Panc1 (cell line): ENCODE measurements at regions not wholly inside any gene's neighbourhood (a gene's known extent, or its start where the extent isn't known, plus 50 kb on each side); places are given as distances from the start of the nearest gene placed in this dataset.

Experiments used
- ATAC-seq: fragments of 200-7000 bp; cut with Tn5 transposase; 2 replicates; pipeline ENCODE4 v1.9.1; 2020; ENCODE audit warnings: mild to moderate bottlenecking, moderate library complexity
- BruUV-seq: library from RNA; stranded (reverse); fragments of 400-500 nt; replicated peaks from 2 replicates; lab custom pipeline; 2021; lab: Mats Ljungman, UMichigan
- CTCF ChIA-PET: fragments of 300-600 bp; sonication (Branson Sonifier 250); formaldehyde crosslinking; loops from one replicate; lab custom pipeline; 2022; ENCODE audit warnings: antibody characterized with exemption; lab: Charles Lee
- POLR2A ChIA-PET: fragments of 300-600 bp; sonication (Branson Sonifier 250); formaldehyde crosslinking; loops from one replicate; lab custom pipeline; 2022; ENCODE audit warnings: antibody characterized with exemption; lab: Charles Lee
- DNase-seq: peaks from one replicate; pipeline ENCODE4 v3.0.0-alpha.2; 2010; ENCODE audit warnings: low read depth, low spot score
- H3K27ac ChIP-seq: 2 replicates; pipeline ENCODE4 v1.5.1; 2011; ENCODE audit warnings: mild to moderate bottlenecking, low read length, inconsistent platforms
- H3K27me3 ChIP-seq: fragments of 200-500 bp; sonication (Bioruptor generic); 2 replicates; pipeline ENCODE4 v1.6.0; 2014; ENCODE audit warnings: low read length, inconsistent platforms; ENCODE audit not compliant: control insufficient read depth, insufficient read depth
- H3K36me3 ChIP-seq: fragments of 200-500 bp; sonication (Bioruptor generic); 2 replicates; pipeline ENCODE4 v1.5.1; 2014; ENCODE audit warnings: inconsistent platforms, mild to moderate bottlenecking, low read length, moderate library complexity; ENCODE audit not compliant: control insufficient read depth, insufficient read depth
- H3K4me1 ChIP-seq: 2 replicates; pipeline ENCODE4 v1.5.1; 2011; ENCODE audit warnings: inconsistent platforms, mild to moderate bottlenecking, low read length, moderate library complexity; ENCODE audit not compliant: control insufficient read depth, insufficient read depth
- H3K4me3 ChIP-seq, 2 experiments: 2 replicates each; pipeline ENCODE4 v1.5.1; 2011 to 2012; ENCODE audit warnings: low read depth in 2 of 2, low read length in 2 of 2, mild to moderate bottlenecking in 2 of 2, inconsistent platforms in 1 of 2, moderate library complexity in 1 of 2
- H3K9me3 ChIP-seq: fragments of 200-500 bp; sonication (Bioruptor generic); 2 replicates; pipeline ENCODE4 v1.5.1; 2014; ENCODE audit warnings: low read depth, mild to moderate bottlenecking, inconsistent platforms, low read length, moderate library complexity; ENCODE audit not compliant: control insufficient read depth, insufficient read depth
- CTCF ChIP-seq: fragments of 450-650 bp; IDR thresholded peaks from 2 replicates; pipeline ENCODE4 v1.5.1; 2017; ENCODE audit warnings: mild to moderate bottlenecking
- POLR2AphosphoS5 ChIP-seq: IDR thresholded peaks from 2 replicates; pipeline ENCODE4 v1.6.1; 2012; ENCODE audit warnings: mild to moderate bottlenecking, low read depth, low read length, moderate library complexity
- SIN3A ChIP-seq: IDR thresholded peaks from 2 replicates; pipeline ENCODE4 v1.6.1; 2012; ENCODE audit warnings: low read depth, mild to moderate bottlenecking, low read length, moderate library complexity, borderline replicate concordance; ENCODE audit not compliant: insufficient read depth
- TCF7L2 ChIP-seq: IDR thresholded peaks from 2 replicates; pipeline ENCODE4 v1.6.1; 2011; ENCODE audit warnings: mild to moderate bottlenecking, low read depth, low read length, inconsistent platforms
- in situ Hi-C: cut with HindIII; loops from 2 replicates; pipeline ENCODE4 v1.10.0; 2016; ENCODE audit warnings: low sequenced_read_pairs, low pct_unique_long_range_greater_than_20kb
- intact Hi-C: fragments of 100-400 bp; cut with micrococcal nuclease; formaldehyde crosslinking; loops from one replicate; pipeline ENCODE4 v1.10.0; 2022; ENCODE audit not compliant: unreplicated experiment
- TF ChIP-seq, protein P1 (sequence below), 2 experiments: IDR thresholded peaks; 2 replicates each; pipeline ENCODE4 v1.6.1; 2011 to 2012; ENCODE audit warnings: low read depth in 2 of 2, control low read depth in 1 of 2, low read length in 1 of 2, mild to moderate bottlenecking in 1 of 2, moderate library complexity in 1 of 2; ENCODE audit not compliant: insufficient read depth in 1 of 2

- DNase-seq (no peak), ATAC-seq (no peak)
- Histone ChIP-seq H3K4me3 (no peak overlapping the region), H3K27ac (no peak overlapping the region), H3K4me1 (no peaks in the 10 kb centered on the region), H3K36me3 (no peaks in the 10 kb centered on the region; the same call in 1 of the 2 replicates), H3K9me3 (no peaks in the 10 kb centered on the region), H3K27me3 (no peaks in the 10 kb centered on the region)
- intact Hi-C loops = no loop called here
- BruUV-seq = no TSS peak
- in situ Hi-C loops = no loop called here
- POLR2A ChIA-PET = no interaction called here
- CTCF ChIA-PET = no interaction called here
- no peak for TF ChIP-seq CTCF
- TF ChIP-seq POLR2AphosphoS5 = no peak
- TF ChIP-seq, protein P1, sequence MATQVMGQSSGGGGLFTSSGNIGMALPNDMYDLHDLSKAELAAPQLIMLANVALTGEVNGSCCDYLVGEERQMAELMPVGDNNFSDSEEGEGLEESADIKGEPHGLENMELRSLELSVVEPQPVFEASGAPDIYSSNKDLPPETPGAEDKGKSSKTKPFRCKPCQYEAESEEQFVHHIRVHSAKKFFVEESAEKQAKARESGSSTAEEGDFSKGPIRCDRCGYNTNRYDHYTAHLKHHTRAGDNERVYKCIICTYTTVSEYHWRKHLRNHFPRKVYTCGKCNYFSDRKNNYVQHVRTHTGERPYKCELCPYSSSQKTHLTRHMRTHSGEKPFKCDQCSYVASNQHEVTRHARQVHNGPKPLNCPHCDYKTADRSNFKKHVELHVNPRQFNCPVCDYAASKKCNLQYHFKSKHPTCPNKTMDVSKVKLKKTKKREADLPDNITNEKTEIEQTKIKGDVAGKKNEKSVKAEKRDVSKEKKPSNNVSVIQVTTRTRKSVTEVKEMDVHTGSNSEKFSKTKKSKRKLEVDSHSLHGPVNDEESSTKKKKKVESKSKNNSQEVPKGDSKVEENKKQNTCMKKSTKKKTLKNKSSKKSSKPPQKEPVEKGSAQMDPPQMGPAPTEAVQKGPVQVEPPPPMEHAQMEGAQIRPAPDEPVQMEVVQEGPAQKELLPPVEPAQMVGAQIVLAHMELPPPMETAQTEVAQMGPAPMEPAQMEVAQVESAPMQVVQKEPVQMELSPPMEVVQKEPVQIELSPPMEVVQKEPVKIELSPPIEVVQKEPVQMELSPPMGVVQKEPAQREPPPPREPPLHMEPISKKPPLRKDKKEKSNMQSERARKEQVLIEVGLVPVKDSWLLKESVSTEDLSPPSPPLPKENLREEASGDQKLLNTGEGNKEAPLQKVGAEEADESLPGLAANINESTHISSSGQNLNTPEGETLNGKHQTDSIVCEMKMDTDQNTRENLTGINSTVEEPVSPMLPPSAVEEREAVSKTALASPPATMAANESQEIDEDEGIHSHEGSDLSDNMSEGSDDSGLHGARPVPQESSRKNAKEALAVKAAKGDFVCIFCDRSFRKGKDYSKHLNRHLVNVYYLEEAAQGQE (IDR thresholded peaks at IDR 0.05; ENCODE audit: insufficient read depth in 1 of 2, low read depth in 2 of 2, low read length in 1 of 2) = no peak
- TF ChIP-seq TCF7L2 = no peak
- TF ChIP-seq SIN3A = no peak
Observed at GRCh38 chr3:90068783-90069182, 961.4 kb downstream of the EPHA3 start.

- in situ Hi-C loops = no loop called here
- POLR2A ChIA-PET = no interaction called here
- Histone ChIP-seq H3K4me3 (no peak overlapping the region), H3K36me3 (no peaks in the 10 kb centered on the region; the same call in 1 of the 2 replicates), H3K9me3 (no peaks in the 10 kb centered on the region), H3K27me3 (no peaks in the 10 kb centered on the region), H3K4me1 (no peaks in the 10 kb centered on the region), H3K27ac (no peak overlapping the region)
- intact Hi-C loops = no loop called here
- no TSS peak for BruUV-seq
- TF ChIP-seq POLR2AphosphoS5 = no peak
- no peak for TF ChIP-seq TCF7L2
- no peak for TF ChIP-seq CTCF
- TF ChIP-seq SIN3A = no peak
- TF ChIP-seq, protein P1 (IDR thresholded peaks at IDR 0.05; ENCODE audit: insufficient read depth in 1 of 2, low read depth in 2 of 2, low read length in 1 of 2) = no peak
- no peak for ATAC-seq
- CTCF ChIA-PET = no interaction called here
- DNase-seq = no peak
Observed at GRCh38 chr3:90069748-90070147, 962.3 kb downstream of the EPHA3 start.
